ENCODE measurements at regions not wholly inside any gene's neighbourhood (a gene's known extent, or its start where the extent isn't known, plus 50 kb on each side); places are given as distances from the start of the nearest gene placed in this dataset.

DNA sequence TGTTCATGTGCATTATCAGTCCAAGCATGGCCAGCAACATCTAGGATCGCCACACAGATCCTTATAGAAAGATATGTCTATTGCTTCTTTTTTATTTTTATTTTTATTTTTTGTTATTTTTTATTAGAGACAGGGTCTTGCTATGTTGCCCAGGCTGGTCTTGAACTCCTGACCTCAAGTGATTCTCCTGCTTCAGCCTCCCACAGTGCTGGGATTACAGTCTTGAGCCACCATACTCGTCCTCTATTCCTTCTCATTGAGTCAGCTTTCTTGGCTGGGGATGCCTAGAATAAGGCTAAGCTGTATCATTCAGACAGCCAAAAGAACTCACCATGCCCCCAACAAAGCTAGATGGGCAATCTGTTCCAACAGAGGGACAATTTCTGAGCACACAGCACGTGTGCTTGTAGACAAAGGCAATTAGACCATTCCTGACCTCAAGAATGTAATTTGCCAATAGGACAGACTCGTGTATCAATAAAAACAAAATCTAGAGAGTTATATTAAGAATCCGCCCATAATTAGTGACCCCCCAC is 264.0 kb upstream of the NEBL start:
- intact Hi-C loops (cut with micrococcal nuclease; ENCODE audit: unreplicated experiment) = no loop called here

GRCh38 chr10:21160116-21160515 is 263.0 kb upstream of the NEBL start:
- intact Hi-C loops (cut with micrococcal nuclease; ENCODE audit: unreplicated experiment) = no loop called here
- ChIA-PET CTCF (no interaction called here), POLR2A (ENCODE audit: unreplicated experiment) (no interaction called here)
- H3K36me3 ChIP-seq (ENCODE audit: low read depth) = no peaks in the 10 kb centered on the region
- no peak overlapping the region for H3K27ac ChIP-seq
- peaks cover 7% of the 10 kb centered on the region; the same call in 1 of the 2 replicates for H3K9me3 ChIP-seq (ENCODE audit: insufficient read depth, low read depth)
- no peak for DNase-seq
- no peak overlapping the region for H3K4me2 ChIP-seq
- no peaks in the 10 kb centered on the region for H4K20me1 ChIP-seq (ENCODE audit: insufficient read depth)
- H3K9me2 ChIP-seq (ENCODE audit: insufficient read depth) = no peaks in the 10 kb centered on the region
- H3K4me1 ChIP-seq (replicated peaks; ENCODE audit: insufficient read depth) = 0 out of 2 replicates have a peak, but pooled peaks cover 7% of the 10 kb centered on the region
- H3F3A ChIP-seq (ENCODE audit: insufficient read depth, low read depth) = no peaks in the 10 kb centered on the region
- no peaks in the 10 kb centered on the region for H3K79me2 ChIP-seq (ENCODE audit: low read depth)
- no peak for TF ChIP-seq CTCF (conservative IDR thresholded peaks at IDR 0.05)
- no peak for TF ChIP-seq EZH2 (IDR thresholded peaks at IDR 0.05; ENCODE audit: low read depth)
- no peaks in the 10 kb centered on the region for H3K27me3 ChIP-seq (ENCODE audit: insufficient read depth, low read depth)
- no peak overlapping the region for H3K4me3 ChIP-seq
- BruUV-seq (replicated peaks) = no TSS peak
- H2AFZ ChIP-seq = no peak overlapping the region

More for the DNA sequence above, 264.0 kb upstream of the NEBL start:
- ChIA-PET POLR2A (ENCODE audit: unreplicated experiment) (no interaction called here), CTCF (no interaction called here)
- 0 out of 2 replicates have a peak, but pooled peaks cover 7% of the 10 kb centered on the region for H3K4me1 ChIP-seq (replicated peaks; ENCODE audit: insufficient read depth)
- no peaks in the 10 kb centered on the region for H3K36me3 ChIP-seq (ENCODE audit: low read depth)
- H3K79me2 ChIP-seq (ENCODE audit: low read depth) = no peaks in the 10 kb centered on the region
- DNase-seq = no peak
- peaks cover 7% of the 10 kb centered on the region; the same call in 1 of the 2 replicates for H3K9me3 ChIP-seq (ENCODE audit: insufficient read depth, low read depth)
- H3K9me2 ChIP-seq (ENCODE audit: insufficient read depth) = no peaks in the 10 kb centered on the region
- no peak overlapping the region for H2AFZ ChIP-seq
- no peaks in the 10 kb centered on the region for H4K20me1 ChIP-seq (ENCODE audit: insufficient read depth)
- H3K4me2 ChIP-seq = no peak overlapping the region
- no peaks in the 10 kb centered on the region for H3K27me3 ChIP-seq (ENCODE audit: insufficient read depth, low read depth)
- no TSS peak for BruUV-seq (replicated peaks)
- no peak overlapping the region for H3K27ac ChIP-seq
- H3K4me3 ChIP-seq = no peak overlapping the region
- no peaks in the 10 kb centered on the region for H3F3A ChIP-seq (ENCODE audit: insufficient read depth, low read depth)
- TF ChIP-seq EZH2 (IDR thresholded peaks at IDR 0.05; ENCODE audit: low read depth) (no peak), CTCF (conservative IDR thresholded peaks at IDR 0.05) (no peak)

GRCh38 chr10:21159669-21160068 is 262.6 kb upstream of the NEBL start:
- Histone ChIP-seq H3K4me2 (no peak overlapping the region), H4K20me1 (ENCODE audit: insufficient read depth) (no peaks in the 10 kb centered on the region), H3K36me3 (ENCODE audit: low read depth) (no peaks in the 10 kb centered on the region), H3K4me1 (replicated peaks; ENCODE audit: insufficient read depth) (0 out of 2 replicates have a peak, but pooled peaks cover 7% of the 10 kb centered on the region), H3K9me3 (ENCODE audit: insufficient read depth, low read depth) (peaks cover 7% of the 10 kb centered on the region; the same call in 1 of the 2 replicates), H3K4me3 (no peak overlapping the region), H3K79me2 (ENCODE audit: low read depth) (no peaks in the 10 kb centered on the region), H3K9me2 (ENCODE audit: insufficient read depth) (no peaks in the 10 kb centered on the region), H2AFZ (no peak overlapping the region), H3K27me3 (ENCODE audit: insufficient read depth, low read depth) (no peaks in the 10 kb centered on the region), H3F3A (ENCODE audit: insufficient read depth, low read depth) (no peaks in the 10 kb centered on the region), H3K27ac (no peak overlapping the region)
- CTCF ChIA-PET = no interaction called here
- BruUV-seq (replicated peaks) = no TSS peak
- TF ChIP-seq CTCF (conservative IDR thresholded peaks at IDR 0.05) (no peak), EZH2 (IDR thresholded peaks at IDR 0.05; ENCODE audit: low read depth) (no peak)
- DNase-seq = no peak
- intact Hi-C loops (cut with micrococcal nuclease; ENCODE audit: unreplicated experiment) = no loop called here
- POLR2A ChIA-PET (ENCODE audit: unreplicated experiment) = no interaction called here
